SK-N-SH (cell line): ENCODE measurements at regions not wholly inside any gene's neighbourhood (a gene's known extent, or its start where the extent isn't known, plus 50 kb on each side); places are given as distances from the start of the nearest gene placed in this dataset.

ENCODE experiments used
- CTCF ChIP-seq: fragments of 200-600 bp; sonication (generic); IDR thresholded peaks from 2 replicates; pipeline ENCODE4 v1.6.1; 2017; ENCODE audit warnings: antibody characterized with exemption, mild to moderate bottlenecking, moderate library complexity
- MEF2A ChIP-seq: IDR thresholded peaks from 2 replicates; pipeline ENCODE4 v1.4.0; 2012; ENCODE audit warnings: low read depth, borderline replicate concordance

GRCh38 chr10:36333446-36333845 lies 691.4 kb upstream of the FZD8 start:
- TF ChIP-seq CTCF (no peak), MEF2A (no peak)
